ENCODE measurements at regions not wholly inside any gene's neighbourhood (a gene's known extent, or its start where the extent isn't known, plus 50 kb on each side); places are given as distances from the start of the nearest gene placed in this dataset.

DNA sequence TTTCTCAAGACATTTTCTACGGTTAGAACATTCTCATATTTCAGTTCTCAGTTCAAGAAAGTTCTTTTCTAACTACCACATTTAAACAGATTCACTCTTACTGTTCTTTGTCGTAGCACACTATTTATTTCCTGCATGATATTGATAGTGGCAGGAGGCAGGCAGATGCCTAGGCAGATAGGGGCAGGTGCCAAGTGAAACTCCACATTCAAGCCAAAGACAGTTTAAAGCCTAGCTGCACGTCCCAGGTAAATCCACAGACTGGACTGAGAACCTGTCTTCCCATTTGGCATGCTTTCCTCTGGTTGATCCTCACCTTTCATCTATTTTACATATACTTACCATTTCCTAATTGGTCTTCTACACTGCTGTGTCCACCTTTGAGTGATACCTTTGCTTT, 359.3 kb downstream of the TMX3 start:
- TF ChIP-seq, protein P1, sequence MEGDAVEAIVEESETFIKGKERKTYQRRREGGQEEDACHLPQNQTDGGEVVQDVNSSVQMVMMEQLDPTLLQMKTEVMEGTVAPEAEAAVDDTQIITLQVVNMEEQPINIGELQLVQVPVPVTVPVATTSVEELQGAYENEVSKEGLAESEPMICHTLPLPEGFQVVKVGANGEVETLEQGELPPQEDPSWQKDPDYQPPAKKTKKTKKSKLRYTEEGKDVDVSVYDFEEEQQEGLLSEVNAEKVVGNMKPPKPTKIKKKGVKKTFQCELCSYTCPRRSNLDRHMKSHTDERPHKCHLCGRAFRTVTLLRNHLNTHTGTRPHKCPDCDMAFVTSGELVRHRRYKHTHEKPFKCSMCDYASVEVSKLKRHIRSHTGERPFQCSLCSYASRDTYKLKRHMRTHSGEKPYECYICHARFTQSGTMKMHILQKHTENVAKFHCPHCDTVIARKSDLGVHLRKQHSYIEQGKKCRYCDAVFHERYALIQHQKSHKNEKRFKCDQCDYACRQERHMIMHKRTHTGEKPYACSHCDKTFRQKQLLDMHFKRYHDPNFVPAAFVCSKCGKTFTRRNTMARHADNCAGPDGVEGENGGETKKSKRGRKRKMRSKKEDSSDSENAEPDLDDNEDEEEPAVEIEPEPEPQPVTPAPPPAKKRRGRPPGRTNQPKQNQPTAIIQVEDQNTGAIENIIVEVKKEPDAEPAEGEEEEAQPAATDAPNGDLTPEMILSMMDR (IDR thresholded peaks at IDR 0.05): no peak
- no peak for TF ChIP-seq POLR2A (IDR thresholded peaks at IDR 0.05)
- TF ChIP-seq EP300 (IDR thresholded peaks at IDR 0.05): no peak
- Histone ChIP-seq H3K4me3 (no peak overlapping the region), H3K36me3 (no peaks in the 10 kb centered on the region), H3K9me3 (peaks cover 0 to 33% (median 0%) of the 10 kb centered on the region in 4 donors), H3K27ac (no peak overlapping the region), H3K4me1 (no peaks in the 10 kb centered on the region), H3K27me3 (no peaks in the 10 kb centered on the region)
- WGBS, 2 donors: 46 to 53% methylated on average over 3 of the region's 3 CpGs
- DNase-seq (ENCODE audit: low spot score in 2 of 2): no peak

DNA sequence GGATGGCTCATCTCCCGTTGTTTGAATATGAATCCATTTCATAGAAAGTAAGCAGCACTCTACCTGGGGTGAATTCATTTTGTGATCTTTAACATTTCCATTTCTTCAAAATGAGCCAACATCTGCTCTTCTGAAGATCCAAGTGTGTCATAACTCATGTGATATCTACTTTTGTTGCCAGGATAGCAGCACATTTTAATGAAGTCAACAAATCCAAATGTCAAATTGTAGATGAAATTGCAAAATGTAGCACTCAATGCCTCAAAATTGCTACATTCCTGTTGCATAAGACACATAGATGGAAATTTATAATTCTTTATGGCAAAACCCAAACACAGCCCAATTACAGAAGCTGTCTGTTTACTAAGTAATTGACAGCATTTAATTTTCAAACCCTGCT, 360.7 kb downstream of the TMX3 start:
- H3K27ac ChIP-seq: no peak overlapping the region
- peaks cover 0 to 33% (median 0%) of the 10 kb centered on the region in 4 donors for H3K9me3 ChIP-seq
- H3K36me3 ChIP-seq: no peaks in the 10 kb centered on the region
- DNase-seq (ENCODE audit: low spot score in 2 of 2): no peak
- H3K4me1 ChIP-seq: no peaks in the 10 kb centered on the region
- WGBS, 2 donors: 92 to 95% methylated on average over 1 of the region's 1 CpG
- no peaks in the 10 kb centered on the region for H3K27me3 ChIP-seq
- no peak overlapping the region for H3K4me3 ChIP-seq
- TF ChIP-seq EP300 (IDR thresholded peaks at IDR 0.05) (no peak), POLR2A (IDR thresholded peaks at IDR 0.05) (no peak)
- TF ChIP-seq, protein P1 (IDR thresholded peaks at IDR 0.05): no peak

DNA sequence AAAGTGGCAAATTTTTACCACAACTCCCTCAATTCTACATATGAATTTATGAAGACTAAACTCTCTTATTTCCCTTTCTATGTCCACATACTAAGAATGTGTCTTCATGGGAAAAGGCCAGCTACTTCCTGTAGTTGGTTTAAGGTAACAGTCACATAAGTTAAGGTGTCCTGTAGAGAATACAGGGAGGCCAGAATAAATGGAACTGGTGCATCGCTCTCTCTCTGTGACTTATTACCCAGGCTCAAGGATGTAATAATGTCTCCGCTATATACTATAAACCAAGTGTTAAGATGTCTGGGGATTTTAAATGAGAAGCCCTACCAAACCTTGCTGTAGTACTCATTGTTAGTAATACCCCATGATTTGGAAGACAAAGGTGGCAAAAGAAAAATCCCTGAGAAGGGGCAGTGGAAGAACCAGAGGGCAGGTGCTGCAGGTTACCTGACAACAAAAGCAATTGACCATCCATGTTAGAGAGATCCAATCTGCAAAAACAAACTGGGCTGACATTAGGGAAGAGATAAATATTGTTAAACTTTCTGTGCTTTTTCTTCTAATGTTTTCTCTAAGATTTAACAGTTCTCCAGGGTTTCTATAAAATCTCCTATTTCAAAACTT, 372.8 kb downstream of the TMX3 start:
- no peak for DNase-seq (ENCODE audit: low spot score in 2 of 2)
- WGBS, 2 donors: 89 to 91% methylated on average over 2 of the region's 2 CpGs
- Histone ChIP-seq H3K9me3 (no peaks in the 10 kb centered on the region), H3K27me3 (no peaks in the 10 kb centered on the region), H3K4me3 (no peak overlapping the region), H3K27ac (no peak overlapping the region), H3K4me1 (no peaks in the 10 kb centered on the region), H3K36me3 (no peaks in the 10 kb centered on the region)
- TF ChIP-seq, protein P1 (IDR thresholded peaks at IDR 0.05): no peak
- TF ChIP-seq EP300 (IDR thresholded peaks at IDR 0.05) (no peak), POLR2A (IDR thresholded peaks at IDR 0.05) (no peak)

DNA sequence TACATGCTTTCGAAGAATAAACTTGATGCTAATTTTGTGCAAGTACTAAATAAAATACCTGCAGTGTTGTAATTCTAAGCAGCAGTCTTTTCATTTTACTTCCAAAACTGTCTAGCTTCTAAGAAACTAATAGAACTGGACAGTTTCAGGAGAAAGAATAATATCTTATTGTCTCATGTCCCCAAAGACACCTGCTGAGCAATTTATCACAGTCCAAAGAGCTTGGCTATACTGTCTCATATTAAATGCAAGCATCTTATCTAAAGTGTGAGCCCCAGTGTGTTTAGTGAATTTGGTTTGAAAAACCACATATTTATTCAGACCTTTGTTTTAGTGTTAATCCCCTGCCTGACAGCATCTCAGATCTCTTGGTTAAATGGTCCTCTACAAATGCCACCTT, 374.3 kb downstream of the TMX3 start:
- TF ChIP-seq EP300 (IDR thresholded peaks at IDR 0.05) (no peak), POLR2A (IDR thresholded peaks at IDR 0.05) (no peak)
- TF ChIP-seq, protein P1 (IDR thresholded peaks at IDR 0.05): no peak

DNA sequence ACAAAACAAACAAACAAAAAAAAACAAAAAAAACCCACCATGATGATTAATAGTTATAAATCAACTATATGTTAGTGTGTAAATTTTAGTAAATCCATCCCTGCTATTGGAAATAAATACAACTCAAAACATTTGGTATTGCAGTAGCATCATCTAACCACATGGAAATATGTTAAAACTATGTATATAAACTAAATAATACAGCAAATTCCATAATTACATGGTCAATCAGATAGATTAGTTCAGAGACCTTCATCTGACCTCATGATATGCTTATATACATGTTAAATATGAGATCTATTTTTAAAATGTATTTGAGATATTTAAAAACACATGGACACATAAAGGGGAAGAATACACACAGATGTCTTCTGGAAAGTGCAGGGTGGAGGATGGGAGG, 384.2 kb downstream of the TMX3 start:
- no peaks in the 10 kb centered on the region for H3K4me1 ChIP-seq
- DNase-seq (ENCODE audit: low spot score in 2 of 2): no peak
- TF ChIP-seq POLR2A (IDR thresholded peaks at IDR 0.05) (no peak), EP300 (IDR thresholded peaks at IDR 0.05) (no peak)
- TF ChIP-seq, protein P1 (IDR thresholded peaks at IDR 0.05): no peak
- no peak overlapping the region for H3K27ac ChIP-seq
- no peaks in the 10 kb centered on the region for H3K9me3 ChIP-seq
- no peaks in the 10 kb centered on the region for H3K36me3 ChIP-seq
- H3K27me3 ChIP-seq: no peaks in the 10 kb centered on the region
- no peak overlapping the region for H3K4me3 ChIP-seq

More for the DNA sequence above, 374.3 kb downstream of the TMX3 start:
- Histone ChIP-seq H3K4me1 (no peaks in the 10 kb centered on the region), H3K4me3 (no peak overlapping the region), H3K36me3 (no peaks in the 10 kb centered on the region), H3K27me3 (no peaks in the 10 kb centered on the region), H3K9me3 (no peaks in the 10 kb centered on the region), H3K27ac (no peak overlapping the region)
- DNase-seq (ENCODE audit: low spot score in 2 of 2): no peak
- WGBS, 2 donors: 91 to 95% methylated on average over 1 of the region's 1 CpG
